ENCODE measurements at regions not wholly inside any gene's neighbourhood (a gene's known extent, or its start where the extent isn't known, plus 50 kb on each side); places are given as distances from the start of the nearest gene placed in this dataset.
"Not testable (repeated sequence)": the region's sequence is repeated elsewhere in the genome, so short reads cannot be mapped to it uniquely, and the experiment has no call there.

DNA sequence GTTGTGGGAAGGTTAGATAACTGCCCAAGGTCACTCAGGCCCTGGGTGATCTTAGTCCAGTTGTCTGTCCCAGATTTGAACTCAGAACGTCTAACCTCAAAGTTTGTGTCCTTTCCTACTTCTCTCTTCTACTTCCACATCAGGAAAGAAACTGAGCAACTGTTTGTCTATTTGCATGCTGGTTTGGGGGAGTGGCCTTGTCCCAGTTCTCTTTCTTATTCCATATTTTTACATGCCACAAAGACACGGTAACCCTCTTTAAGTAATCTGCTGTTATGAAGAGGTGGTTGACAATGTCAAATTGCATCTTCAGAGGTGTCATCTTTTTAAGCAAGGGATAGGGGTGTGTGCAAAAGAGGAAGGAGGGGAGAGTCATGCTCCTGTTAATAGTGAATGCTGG lies 432.5 kb downstream of the HS3ST3B1 start:
- H3K27ac Mint-ChIP-seq = no peak overlapping the region
- H3K9me3 Mint-ChIP-seq = no peaks in the 10 kb centered on the region
- H3K36me3 Mint-ChIP-seq = no peaks in the 10 kb centered on the region
- no peak for DNase-seq (ENCODE audit: low spot score in 2 of 2)
- no peak for ATAC-seq

DNA sequence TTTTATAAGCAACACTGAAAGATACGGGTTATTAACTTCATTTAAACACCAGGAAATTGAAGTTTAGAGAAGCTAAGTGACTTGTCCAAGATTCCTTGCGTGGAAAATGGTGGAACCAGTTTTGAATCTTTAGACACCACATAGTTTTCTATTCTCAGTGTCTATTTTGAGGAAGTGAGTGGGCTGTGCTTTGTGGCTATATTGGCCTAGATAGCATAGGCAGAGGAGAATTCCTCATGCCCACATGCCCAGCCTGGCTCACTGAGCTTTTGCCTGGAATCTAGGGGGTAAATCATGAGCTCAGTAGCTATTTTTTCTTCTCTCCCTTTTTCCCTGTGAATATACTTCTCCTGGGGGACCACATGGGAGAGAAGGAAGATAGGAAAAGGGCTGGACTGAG lies 431.3 kb downstream of the HS3ST3B1 start:
- ATAC-seq (no peak), DNase-seq (ENCODE audit: low spot score in 2 of 2) (no peak)
- no peaks in the 10 kb centered on the region for H3K9me3 Mint-ChIP-seq
- no peaks in the 10 kb centered on the region for H3K36me3 Mint-ChIP-seq
- H3K27ac Mint-ChIP-seq = no peak overlapping the region

DNA sequence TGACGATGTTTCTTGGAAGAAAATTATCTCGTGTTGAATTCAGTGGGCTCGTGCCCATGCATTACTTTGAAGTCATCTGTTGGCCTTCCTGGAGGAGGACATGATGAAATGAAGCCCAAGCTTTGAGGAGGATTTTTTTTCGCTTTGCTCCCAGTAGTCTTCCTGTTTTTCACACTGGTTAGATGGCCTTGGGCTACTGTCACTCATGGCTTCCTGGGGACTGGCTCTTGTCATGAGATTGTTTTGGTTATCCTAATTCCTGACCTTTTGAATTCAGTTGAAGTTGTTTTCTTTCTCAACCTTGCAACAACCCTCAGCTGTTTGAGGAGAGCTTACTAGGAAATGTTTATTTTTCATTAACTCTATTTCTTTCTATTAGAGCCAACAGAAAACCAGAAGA lies 430.7 kb downstream of the HS3ST3B1 start:
- Mint-ChIP-seq H3K27ac (no peak overlapping the region), H3K9me3 (no peaks in the 10 kb centered on the region), H3K36me3 (no peaks in the 10 kb centered on the region)
- DNase-seq (ENCODE audit: low spot score in 2 of 2) (no peak), ATAC-seq (no peak)

DNA sequence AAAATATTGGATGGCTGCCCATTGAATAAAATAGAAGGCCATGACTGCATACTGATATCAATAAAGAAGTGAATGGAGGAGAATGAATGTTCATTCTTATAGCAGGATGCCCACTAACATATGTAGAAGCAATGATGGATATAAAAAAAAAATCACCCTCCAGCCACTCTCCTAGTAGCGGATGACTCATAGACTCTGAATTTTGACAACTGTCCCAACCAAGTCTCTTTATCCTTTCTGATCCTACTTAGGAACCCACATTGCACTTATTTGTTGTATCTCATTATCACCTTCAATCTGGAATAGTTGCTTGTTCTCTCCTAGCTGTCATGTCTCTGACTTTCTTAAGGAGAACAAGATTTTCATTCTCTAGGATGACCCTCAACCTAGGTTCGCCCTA lies 429.9 kb downstream of the HS3ST3B1 start:
- DNase-seq (ENCODE audit: low spot score in 2 of 2) (no peak), ATAC-seq (no peak)
- H3K36me3 Mint-ChIP-seq = no peaks in the 10 kb centered on the region
- no peaks in the 10 kb centered on the region for H3K9me3 Mint-ChIP-seq
- H3K27ac Mint-ChIP-seq = no peak overlapping the region

DNA sequence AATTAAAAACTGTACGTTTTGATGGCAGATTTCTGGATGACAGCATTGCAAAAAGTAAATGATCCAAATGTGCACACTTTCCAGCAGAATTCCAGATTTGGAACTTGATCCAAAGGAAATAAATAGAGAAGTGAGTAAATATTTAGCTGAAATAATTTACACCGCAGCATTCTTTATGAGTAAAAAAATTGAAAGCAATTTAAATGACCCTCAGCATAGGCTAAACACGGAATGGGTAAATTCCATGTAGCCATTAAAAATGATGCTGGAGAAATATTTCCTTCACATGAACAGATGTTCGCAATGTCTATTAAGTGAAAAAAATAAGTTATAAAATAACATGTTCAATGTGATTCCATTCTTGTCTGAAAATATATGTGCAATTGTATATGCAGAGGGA lies 424.8 kb downstream of the HS3ST3B1 start:
- ATAC-seq = no peak
- no peaks in the 10 kb centered on the region for H3K36me3 Mint-ChIP-seq
- H3K27ac Mint-ChIP-seq = no peak overlapping the region
- H3K9me3 Mint-ChIP-seq = peaks cover 2 to 10% of the 10 kb centered on the region in 2 donors
- DNase-seq (ENCODE audit: low spot score in 2 of 2) = no peak

GRCh38 chr17:14724770-14725169 lies 423.9 kb downstream of the HS3ST3B1 start:
- Mint-ChIP-seq H3K27ac (no peak overlapping the region), H3K36me3 (no peaks in the 10 kb centered on the region), H3K9me3 (peaks cover 5 to 10% of the 10 kb centered on the region in 2 donors)
- DNase-seq (ENCODE audit: low spot score in 2 of 2) (no peak), ATAC-seq (no peak)

DNA sequence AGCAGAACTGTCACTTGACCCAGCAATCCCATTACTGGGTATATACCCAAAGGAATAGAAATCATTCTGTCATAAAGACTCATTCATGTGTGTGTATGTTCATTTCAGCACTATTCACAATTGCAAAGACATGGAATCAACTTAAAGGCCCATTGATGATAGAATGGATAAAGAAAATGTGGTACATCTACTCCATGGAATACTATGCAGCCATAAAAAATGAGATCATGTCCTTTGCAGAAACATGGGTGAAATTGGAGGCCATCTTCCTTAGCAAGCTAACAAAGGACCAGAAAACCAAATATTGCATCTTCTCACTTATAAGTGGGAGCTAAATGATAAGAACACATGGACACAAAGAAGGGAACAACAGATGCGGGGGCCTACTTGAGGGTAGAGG lies 422.5 kb downstream of the HS3ST3B1 start:
- not testable (repeated sequence) for DNase-seq (ENCODE audit: low spot score in 2 of 2); H3K9me3 Mint-ChIP-seq; H3K27ac Mint-ChIP-seq; H3K36me3 Mint-ChIP-seq; ATAC-seq

DNA sequence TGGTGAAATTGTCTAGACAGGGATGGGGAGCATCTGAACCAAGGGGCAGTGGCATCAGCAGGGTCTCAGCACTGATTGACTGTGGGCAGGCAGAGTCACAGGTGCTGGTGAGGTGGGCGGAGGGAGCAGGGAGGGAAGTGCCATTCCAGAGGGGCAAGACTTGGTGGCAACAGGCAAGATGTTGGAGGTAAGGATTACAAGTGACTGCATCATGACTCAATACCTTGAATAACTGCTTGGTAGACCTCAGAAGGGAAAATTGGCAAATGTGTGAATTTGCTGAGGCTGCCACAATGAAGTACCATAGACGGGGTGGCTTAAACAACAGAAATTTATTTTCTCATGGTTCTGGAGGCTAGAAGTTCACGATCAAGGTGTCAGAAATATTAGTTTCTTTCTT lies 419.1 kb downstream of the HS3ST3B1 start:
- Mint-ChIP-seq H3K27ac (no peak overlapping the region), H3K36me3 (no peaks in the 10 kb centered on the region), H3K9me3 (peaks cover 5 to 10% of the 10 kb centered on the region in 2 donors)
- ATAC-seq = no peak
- DNase-seq (ENCODE audit: low spot score in 2 of 2) = no peak

GRCh38 chr17:14717859-14718258 lies 417.0 kb downstream of the HS3ST3B1 start:
- Mint-ChIP-seq H3K9me3 (peaks cover 5 to 10% of the 10 kb centered on the region in 2 donors), H3K27ac (no peak overlapping the region), H3K36me3 (no peaks in the 10 kb centered on the region)
- DNase-seq (ENCODE audit: low spot score in 2 of 2) (no peak), ATAC-seq (no peak)

- H3K9me3 Mint-ChIP-seq = peaks cover 0 to 1% of the 10 kb centered on the region in 2 donors
- no peak overlapping the region for H3K27ac Mint-ChIP-seq
- H3K36me3 Mint-ChIP-seq = no peaks in the 10 kb centered on the region
- no peak for ATAC-seq
- no peak for DNase-seq (ENCODE audit: low spot score in 2 of 2)
These were observed 414.7 kb downstream of the HS3ST3B1 start for GRCh38 chr17:14715561-14715960.

GRCh38 chr17:14712611-14713021 lies 411.7 kb downstream of the HS3ST3B1 start:
- H3K36me3 Mint-ChIP-seq = no peaks in the 10 kb centered on the region
- H3K27ac Mint-ChIP-seq = no peak overlapping the region
- no peaks in the 10 kb centered on the region for H3K9me3 Mint-ChIP-seq
- DNase-seq (ENCODE audit: low spot score in 2 of 2) = no peak
- no peak for ATAC-seq

DNA sequence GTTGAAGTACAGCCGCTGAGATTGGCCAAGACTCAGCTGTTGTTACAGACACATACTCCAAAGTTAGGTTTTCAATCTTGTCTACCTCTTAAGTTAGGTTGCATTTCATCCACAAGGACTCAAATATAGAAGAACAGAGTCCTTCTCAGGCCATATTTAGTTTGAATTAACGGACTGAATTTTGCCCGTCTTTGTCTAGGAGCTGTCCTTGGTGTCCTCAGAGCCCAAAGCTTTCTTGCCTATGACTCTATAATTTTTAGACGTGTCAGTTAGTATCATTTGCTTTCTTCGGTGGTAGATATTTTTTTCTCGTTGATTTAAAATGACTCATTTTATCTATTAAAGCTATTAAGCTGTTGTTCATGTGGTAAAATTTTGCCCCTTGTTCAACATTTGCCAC lies 403.2 kb downstream of the HS3ST3B1 start:
- peaks cover 0 to 4% of the 10 kb centered on the region in 2 donors for H3K9me3 Mint-ChIP-seq
- H3K36me3 Mint-ChIP-seq = no peaks in the 10 kb centered on the region
- no peak for DNase-seq (ENCODE audit: low spot score in 2 of 2)
- no peak for ATAC-seq
- H3K27ac Mint-ChIP-seq = no peak overlapping the region

- ATAC-seq (no peak), DNase-seq (ENCODE audit: low spot score in 2 of 2) (no peak)
- peaks cover 0 to 4% of the 10 kb centered on the region in 2 donors for H3K9me3 Mint-ChIP-seq
- H3K27ac Mint-ChIP-seq = no peak overlapping the region
- H3K36me3 Mint-ChIP-seq = no peaks in the 10 kb centered on the region
These were observed 401.0 kb downstream of the HS3ST3B1 start for GRCh38 chr17:14701886-14702285.

- Mint-ChIP-seq H3K27ac (no peak overlapping the region), H3K36me3 (no peaks in the 10 kb centered on the region), H3K9me3 (peaks cover 0 to 4% of the 10 kb centered on the region in 2 donors)
- no peak for ATAC-seq
- no peak for DNase-seq (ENCODE audit: low spot score in 2 of 2)
These were observed 398.8 kb downstream of the HS3ST3B1 start for GRCh38 chr17:14699574-14700185.

DNA sequence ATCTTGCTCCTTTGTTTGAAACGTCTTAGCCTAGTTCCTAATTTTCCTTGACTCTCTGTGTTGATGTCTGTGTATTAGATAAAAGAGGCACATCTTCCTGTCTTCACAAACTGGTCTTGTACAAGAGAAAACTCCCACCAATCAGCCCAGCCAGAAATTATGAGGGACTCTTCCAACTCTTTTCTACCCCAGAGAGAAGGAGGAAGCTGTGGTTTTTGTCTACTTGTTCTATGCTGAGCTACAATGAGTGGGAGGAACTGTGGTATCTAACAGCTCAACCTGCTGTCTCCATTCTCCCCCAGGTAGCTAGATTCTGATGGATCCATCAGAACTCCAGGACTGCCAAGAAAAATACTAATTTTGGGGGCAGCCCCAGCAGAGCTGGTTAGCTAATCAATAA lies 392.5 kb downstream of the HS3ST3B1 start:
- DNase-seq (ENCODE audit: low spot score in 2 of 2) (no peak), ATAC-seq (no peak)
- H3K36me3 Mint-ChIP-seq = peaks cover 5 to 13% of the 10 kb centered on the region in 2 donors
- H3K9me3 Mint-ChIP-seq = peaks cover 17 to 30% of the 10 kb centered on the region in 2 donors
- H3K27ac Mint-ChIP-seq = no peak overlapping the region

DNA sequence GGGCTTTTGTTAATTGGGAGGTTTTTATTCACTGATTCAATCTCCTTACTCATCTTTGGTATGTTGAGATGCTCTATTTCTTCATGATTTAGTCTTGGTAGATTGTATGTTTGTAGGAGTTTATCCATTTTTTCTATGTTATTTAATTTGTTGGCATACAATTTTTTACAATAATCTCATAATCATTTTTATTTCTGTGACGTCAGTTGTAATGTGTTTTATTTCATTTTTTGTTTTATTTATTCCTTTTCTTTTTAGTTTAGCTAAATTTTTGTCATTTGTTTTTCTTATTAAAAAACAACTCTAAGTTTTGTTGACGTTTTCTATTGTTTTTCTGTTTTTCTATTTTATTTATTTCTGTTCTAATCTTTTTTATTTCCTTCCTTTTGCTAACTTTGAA lies 389.8 kb downstream of the HS3ST3B1 start:
- no peak overlapping the region for H3K27ac Mint-ChIP-seq
- ATAC-seq = no peak

DNA sequence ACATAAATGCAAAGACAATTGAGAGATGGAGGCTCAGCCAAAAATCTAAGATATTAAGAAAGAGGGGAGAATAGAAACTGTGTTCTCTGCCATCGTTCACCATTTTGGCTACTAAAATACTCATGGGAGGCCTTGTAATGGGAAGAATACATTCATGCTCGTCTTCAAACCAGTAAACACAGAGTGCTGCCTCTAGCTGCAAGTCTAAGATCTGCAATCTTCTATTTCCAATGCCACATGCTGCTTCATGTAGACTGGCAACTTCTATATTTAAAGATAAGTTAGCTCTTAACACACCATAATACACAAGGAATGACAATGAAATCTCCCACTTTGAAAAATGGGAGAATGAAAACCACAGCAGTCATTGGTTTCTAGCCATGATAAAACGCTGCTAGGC lies 387.3 kb downstream of the HS3ST3B1 start:
- Mint-ChIP-seq H3K9me3 (peaks cover 15 to 21% of the 10 kb centered on the region in 2 donors), H3K36me3 (peaks cover 2 to 8% of the 10 kb centered on the region in 2 donors), H3K27ac (no peak overlapping the region)
- ATAC-seq = no peak
- DNase-seq (ENCODE audit: low spot score in 2 of 2) = no peak

More for the DNA sequence above, 389.8 kb downstream of the HS3ST3B1 start:
- peaks cover 17 to 30% of the 10 kb centered on the region in 2 donors for H3K9me3 Mint-ChIP-seq
- H3K36me3 Mint-ChIP-seq = peaks cover 5 to 13% of the 10 kb centered on the region in 2 donors
- no peak for DNase-seq (ENCODE audit: low spot score in 2 of 2)

DNA sequence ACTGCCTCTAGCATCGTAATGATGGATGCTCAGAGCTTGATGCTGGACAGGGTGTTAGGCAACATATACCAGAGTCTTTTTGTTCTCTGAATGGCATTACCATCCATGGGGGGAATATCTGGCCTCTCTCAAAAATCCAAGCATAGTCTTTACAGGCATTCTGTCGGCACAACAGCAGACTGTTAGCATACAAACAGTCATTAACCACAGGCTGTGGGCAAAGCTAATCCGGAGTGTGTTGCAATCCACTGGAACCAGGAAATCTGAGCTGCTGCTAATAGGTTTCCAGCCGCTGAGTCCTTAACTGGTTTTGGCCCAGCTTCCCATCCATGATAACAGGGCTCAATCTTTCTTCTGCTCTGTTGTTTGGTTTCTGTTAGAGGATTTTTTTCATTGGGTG lies 371.9 kb downstream of the HS3ST3B1 start:
- H3K36me3 Mint-ChIP-seq = peaks cover 0 to 6% of the 10 kb centered on the region in 2 donors
- H3K27ac Mint-ChIP-seq = no peak overlapping the region
- ATAC-seq (no peak), DNase-seq (ENCODE audit: low spot score in 2 of 2) (no peak)
- H3K9me3 Mint-ChIP-seq = peaks cover 4 to 8% of the 10 kb centered on the region in 2 donors
